Heart left ventricle (tissue), 13 donors: ENCODE measurements at regions not wholly inside any gene's neighbourhood (a gene's known extent, or its start where the extent isn't known, plus 50 kb on each side); places are given as distances from the start of the nearest gene placed in this dataset.

Experiments used
- CTCF ChIP-seq, 12 donors: fragments of 200-600 bp; sonication (generic) in 4 of 12; IDR thresholded peaks; one replicate each; pipeline versions ENCODE4 v1.5.0 to v1.8.0; 2018 to 2022; ENCODE audit warnings: antibody characterized with exemption in 12 of 12, mild to moderate bottlenecking in 5 of 12
- POLR2A ChIP-seq, 2 donors: fragments of 450-650 bp; IDR thresholded peaks; one replicate each; pipeline ENCODE4 v1.6.1; 2017; ENCODE audit warnings: antibody characterized with exemption in 2 of 2, mild to moderate bottlenecking in 2 of 2, moderate library complexity in 2 of 2
- donor health status: ischemic (EF 13 %, LVEDD 7.1; RV severe dilation, severe dysfunction).
- donor health status: DM: no; HTN: yes; CAD: no.
- donor health status: DM: no; HTN: no; CAD: no.
- donor health status: ischemic (EF 25% LVEDD 6.9; RV normal size, moderate dysfunction).
- donor health status: ischemic (EF 25% LVEDD 5.7; RV mildly dilated, moderate dysfunction).
- donor health status: ischemic (EF 35%, LVEDD 5.7; RV mildly dilated, moderate dysfunction).
- donor health status: nonischemic (EF 11% LVEDD 7.7; RV severe dilation, severe dysfunction).
- donor health status: DM: yes; HTN: yes; CAD: no.
- donor health status: PGD.
- donor health status: ischemic (EF 29% LVEDD 5.4; RV normal size, mild dysfunction).
- donor health status: nonischemic (EF 23%, LVEDD 6.1; RV moderate dilation, normal function).

GRCh38 chr5:75951716-75952115, 131.5 kb upstream of the SV2C start:
- TF ChIP-seq CTCF (IDR thresholded peaks at IDR 0.05) (no peak), POLR2A (IDR thresholded peaks at IDR 0.05) (no peak)
